Astrocyte (in vitro differentiated cells and primary cell): ENCODE measurements at regions not wholly inside any gene's neighbourhood (a gene's known extent, or its start where the extent isn't known, plus 50 kb on each side); places are given as distances from the start of the nearest gene placed in this dataset.

Source experiments
- DNase-seq: peaks from one replicate; pipeline ENCODE4 v3.0.0-alpha.2; 2010; ENCODE audit warnings: low read depth
- FAIRE-seq: peaks from 2 replicates; lab custom pipeline; 2011; peaks lifted over from hg19 to GRCh38; lab: Jason Lieb, UNC
- H2AFZ ChIP-seq: 2 replicates; pipeline ENCODE4 v1.6.0; 2012; ENCODE audit warnings: low read depth, low read length, inconsistent platforms
- H3K27ac ChIP-seq: 2 replicates; pipeline ENCODE4 v1.5.1; 2011; ENCODE audit warnings: low read depth, low read length, inconsistent platforms
- H3K27me3 ChIP-seq: 2 replicates; pipeline ENCODE4 v1.6.0; 2011; ENCODE audit warnings: low read length, inconsistent platforms; ENCODE audit not compliant: insufficient read depth
- H3K36me3 ChIP-seq: 2 replicates; pipeline ENCODE4 v1.5.1; 2011; ENCODE audit warnings: low read length, inconsistent platforms; ENCODE audit not compliant: insufficient read depth
- H3K4me1 ChIP-seq: 2 replicates; pipeline ENCODE4 v1.5.1; 2011; ENCODE audit warnings: low read length, inconsistent platforms; ENCODE audit not compliant: insufficient read depth
- H3K4me2 ChIP-seq: 2 replicates; pipeline ENCODE4 v1.6.0; 2012; ENCODE audit warnings: low read length, inconsistent platforms
- H3K4me3 ChIP-seq: 2 replicates; pipeline ENCODE4 v1.5.1; 2011; ENCODE audit warnings: low read depth, mild to moderate bottlenecking, low read length, inconsistent platforms; ENCODE audit not compliant: insufficient read depth
- H3K79me2 ChIP-seq: 2 replicates; pipeline ENCODE4 v1.6.0; 2012; ENCODE audit warnings: mild to moderate bottlenecking, low read length, inconsistent platforms; ENCODE audit not compliant: insufficient read depth
- H3K9ac ChIP-seq: 2 replicates; pipeline ENCODE4 v1.6.0; 2012; ENCODE audit warnings: mild to moderate bottlenecking, low read length, inconsistent platforms
- H3K9me3 ChIP-seq: 2 replicates; pipeline ENCODE4 v1.5.1; 2012; ENCODE audit warnings: low read depth, mild to moderate bottlenecking, low read length, inconsistent platforms; ENCODE audit not compliant: insufficient read depth
- H4K20me1 ChIP-seq: 2 replicates; pipeline ENCODE4 v1.6.0; 2012; ENCODE audit warnings: low read length, inconsistent platforms; ENCODE audit not compliant: insufficient read depth
- H3K27ac Mint-ChIP-seq: one replicate; pipeline ENCODE4 v1.8.0; 2021; ENCODE audit warnings: mild to moderate bottlenecking, mixed read lengths; ENCODE audit not compliant: unreplicated experiment
- H3K27me3 Mint-ChIP-seq: one replicate; pipeline ENCODE4 v1.8.0; 2021; ENCODE audit warnings: low read depth, mixed read lengths; ENCODE audit not compliant: unreplicated experiment
- H3K36me3 Mint-ChIP-seq: one replicate; pipeline ENCODE4 v1.8.0; 2021; ENCODE audit warnings: low read depth, mixed read lengths; ENCODE audit not compliant: unreplicated experiment
- H3K4me1 Mint-ChIP-seq: one replicate; pipeline ENCODE4 v1.8.0; 2021; ENCODE audit warnings: low read depth, mixed read lengths; ENCODE audit not compliant: unreplicated experiment
- H3K4me3 Mint-ChIP-seq: one replicate; pipeline ENCODE4 v1.8.0; 2021; ENCODE audit warnings: mild to moderate bottlenecking, moderate library complexity, mixed read lengths; ENCODE audit not compliant: unreplicated experiment
- H3K9me3 Mint-ChIP-seq: one replicate; pipeline ENCODE4 v1.8.0; 2021; ENCODE audit warnings: mild to moderate bottlenecking, mixed read lengths; ENCODE audit not compliant: unreplicated experiment
- CTCF ChIP-seq: IDR thresholded peaks from 2 replicates; pipeline ENCODE4 v1.5.1; 2011; ENCODE audit warnings: low read depth, mild to moderate bottlenecking, inconsistent platforms, low read length, moderate library complexity; ENCODE audit not compliant: insufficient read depth
- EZH2 ChIP-seq: IDR thresholded peaks from 2 replicates; pipeline ENCODE4 v1.6.1; 2012; ENCODE audit warnings: mild to moderate bottlenecking, low read length, inconsistent platforms; ENCODE audit not compliant: insufficient read depth

DNA sequence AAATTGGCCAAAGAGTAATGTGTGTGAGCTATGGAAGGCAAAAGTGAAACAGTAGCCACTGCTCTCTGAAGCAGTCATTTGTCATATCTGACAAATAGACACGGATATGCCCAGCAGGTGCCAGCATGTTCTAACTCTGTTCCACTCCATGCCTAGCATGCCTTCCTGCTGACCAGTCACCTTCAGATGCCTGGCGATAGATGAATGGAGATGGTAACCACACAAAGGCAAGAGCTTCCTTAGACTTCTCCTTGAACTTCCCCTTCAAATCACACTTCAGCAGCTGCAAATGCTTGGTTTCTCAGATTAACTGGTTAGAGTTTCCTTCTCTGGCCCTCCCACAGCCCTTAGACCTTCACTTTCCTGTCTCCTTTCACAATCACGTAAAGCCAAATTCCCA is 429.9 kb downstream of the DAD1 start:
- H3K9me3 ChIP-seq, result no peaks in the 10 kb centered on the region
- no peak for DNase-seq
- no peak overlapping the region for H3K4me2 ChIP-seq
- H3K9ac ChIP-seq, result no peak overlapping the region
- H3K4me1 ChIP-seq, result no peaks in the 10 kb centered on the region
- H3K4me3 ChIP-seq, result no peak overlapping the region
- Mint-ChIP-seq H3K4me1 (peaks cover 4% of the 10 kb centered on the region), H3K4me3 (no peak overlapping the region), H3K36me3 (no peaks in the 10 kb centered on the region), H3K27ac (no peak overlapping the region), H3K9me3 (peaks cover 6% of the 10 kb centered on the region), H3K27me3 (peaks cover 5% of the 10 kb centered on the region)
- no peak overlapping the region for H3K27ac ChIP-seq
- H2AFZ ChIP-seq, result no peak overlapping the region
- H4K20me1 ChIP-seq, result no peaks in the 10 kb centered on the region
- H3K79me2 ChIP-seq, result no peaks in the 10 kb centered on the region
- TF ChIP-seq CTCF (no peak), EZH2 (no peak)
- no peak for FAIRE-seq
- H3K36me3 ChIP-seq, result no peaks in the 10 kb centered on the region
- no peaks in the 10 kb centered on the region for H3K27me3 ChIP-seq

DNA sequence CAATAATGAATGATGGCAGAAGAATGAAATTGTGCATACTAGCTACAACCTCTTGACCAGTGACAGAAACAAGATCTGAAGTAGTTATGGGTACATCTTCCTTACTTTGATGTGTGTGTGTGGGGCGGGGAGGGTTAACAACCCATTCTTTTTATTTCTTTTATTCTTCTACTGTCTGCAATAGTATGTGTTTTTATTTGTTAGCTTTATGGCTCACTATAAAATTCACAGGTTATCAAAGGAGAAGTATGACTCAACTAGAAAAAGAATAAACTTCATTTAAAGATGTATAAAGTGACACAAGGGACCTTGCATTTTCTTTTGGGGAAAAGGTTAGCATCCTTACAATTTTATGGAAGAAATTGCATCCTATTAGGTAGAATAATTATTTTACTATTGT is 430.5 kb downstream of the DAD1 start:
- no peak overlapping the region for H3K27ac Mint-ChIP-seq
- H3K9me3 ChIP-seq, result no peaks in the 10 kb centered on the region
- no peak overlapping the region for H3K4me2 ChIP-seq
- no peaks in the 10 kb centered on the region for H4K20me1 ChIP-seq
- no peak for FAIRE-seq
- no peaks in the 10 kb centered on the region for H3K36me3 ChIP-seq
- peaks cover 4% of the 10 kb centered on the region for H3K4me1 Mint-ChIP-seq
- no peak for TF ChIP-seq CTCF
- TF ChIP-seq EZH2, result no peak
- no peak overlapping the region for H3K27ac ChIP-seq
- H3K9me3 Mint-ChIP-seq, result peaks cover 6% of the 10 kb centered on the region
- no peak overlapping the region for H2AFZ ChIP-seq
- H3K27me3 ChIP-seq, result no peaks in the 10 kb centered on the region
- no peak overlapping the region for H3K4me3 ChIP-seq
- no peaks in the 10 kb centered on the region for H3K4me1 ChIP-seq
- H3K36me3 Mint-ChIP-seq, result no peaks in the 10 kb centered on the region
- peaks cover under 1% of the 10 kb centered on the region for H3K27me3 Mint-ChIP-seq
- no peak for DNase-seq
- H3K4me3 Mint-ChIP-seq, result no peak overlapping the region
- H3K9ac ChIP-seq, result no peak overlapping the region
- H3K79me2 ChIP-seq, result no peaks in the 10 kb centered on the region

DNA sequence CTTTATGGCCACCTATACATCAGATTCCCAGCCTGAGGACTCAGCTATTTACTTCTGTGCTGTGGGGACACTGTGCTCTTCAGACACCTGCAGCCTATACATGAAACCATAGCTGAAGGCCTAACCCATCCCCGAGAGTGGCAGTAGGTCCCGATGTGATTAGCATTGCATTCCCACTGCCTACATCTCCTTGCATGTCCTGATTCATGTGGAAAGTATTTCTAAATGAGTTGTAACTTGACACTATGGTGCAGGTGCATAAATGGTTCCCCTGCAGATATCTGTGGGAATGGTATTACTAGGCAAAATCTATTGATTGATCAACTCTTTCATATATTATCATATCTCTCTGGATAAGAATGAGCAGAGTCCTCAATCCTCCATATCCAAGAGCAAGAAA is 433.5 kb downstream of the DAD1 start:
- H3K27me3 ChIP-seq, result no peaks in the 10 kb centered on the region
- H3K27ac Mint-ChIP-seq, result no peak overlapping the region
- no peaks in the 10 kb centered on the region for H4K20me1 ChIP-seq
- H3K27ac ChIP-seq, result no peak overlapping the region
- H3K9me3 ChIP-seq, result no peaks in the 10 kb centered on the region
- peaks cover 4% of the 10 kb centered on the region for H3K4me1 Mint-ChIP-seq
- H3K36me3 ChIP-seq, result no peaks in the 10 kb centered on the region
- H3K27me3 Mint-ChIP-seq, result no peaks in the 10 kb centered on the region
- no peak for DNase-seq
- no peak overlapping the region for H3K4me3 Mint-ChIP-seq
- H2AFZ ChIP-seq, result no peak overlapping the region
- H3K79me2 ChIP-seq, result no peaks in the 10 kb centered on the region
- H3K4me1 ChIP-seq, result no peaks in the 10 kb centered on the region
- no peak for TF ChIP-seq CTCF
- TF ChIP-seq EZH2, result no peak
- no peak for FAIRE-seq
- H3K9me3 Mint-ChIP-seq, result peaks cover 9% of the 10 kb centered on the region
- no peaks in the 10 kb centered on the region for H3K36me3 Mint-ChIP-seq
- no peak overlapping the region for H3K4me3 ChIP-seq
- H3K9ac ChIP-seq, result no peak overlapping the region
- H3K4me2 ChIP-seq, result no peak overlapping the region
